ENCODE measurements at regions not wholly inside any gene's neighbourhood (a gene's known extent, or its start where the extent isn't known, plus 50 kb on each side); places are given as distances from the start of the nearest gene placed in this dataset.

DNA sequence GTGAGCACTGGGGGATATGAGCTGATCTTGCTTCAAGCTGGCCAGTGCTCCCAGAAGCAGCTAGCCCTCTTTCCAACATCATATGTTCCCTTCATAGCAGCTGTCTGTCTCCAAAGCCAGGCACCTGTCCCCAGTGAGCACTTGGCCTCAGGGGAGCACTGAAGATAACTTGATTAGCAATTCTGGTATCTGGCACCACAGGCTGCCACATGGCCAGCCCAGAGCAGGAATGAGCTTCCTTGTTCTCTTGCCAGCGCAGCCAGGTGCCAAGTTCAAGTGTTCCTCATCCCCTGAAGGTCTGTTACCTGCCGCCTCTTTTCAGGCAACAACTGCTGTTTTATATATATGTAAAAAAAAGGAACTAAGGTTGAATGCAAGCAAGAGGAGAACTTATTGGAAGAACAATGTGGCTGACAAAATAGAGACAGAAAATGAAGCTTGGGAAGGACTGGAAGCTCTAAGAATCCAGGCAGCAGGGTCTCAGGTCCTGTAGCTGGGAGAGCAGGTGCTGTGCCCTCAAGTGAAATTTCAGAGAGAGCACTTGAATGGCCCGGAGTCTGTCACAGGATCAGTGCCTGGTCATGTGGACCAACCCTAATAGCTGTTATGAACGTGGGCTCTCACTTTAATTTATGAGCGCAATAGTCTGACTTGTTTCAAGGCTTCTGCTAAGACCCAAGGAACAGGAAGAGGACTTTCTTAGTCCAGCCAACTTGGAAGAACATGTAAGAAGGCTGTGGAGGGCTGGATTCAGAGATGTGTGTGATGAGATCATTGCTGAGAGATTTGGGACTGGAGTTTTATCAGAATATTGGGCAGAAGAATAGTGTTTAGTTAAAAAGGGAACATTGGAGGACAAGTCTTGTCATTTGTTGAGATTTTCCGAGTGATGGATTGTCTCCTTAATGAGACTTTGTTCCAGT lies 267.2 kb downstream of the GLRX3 start:
- DNase-seq (ENCODE audit: low read depth): no peak

DNA sequence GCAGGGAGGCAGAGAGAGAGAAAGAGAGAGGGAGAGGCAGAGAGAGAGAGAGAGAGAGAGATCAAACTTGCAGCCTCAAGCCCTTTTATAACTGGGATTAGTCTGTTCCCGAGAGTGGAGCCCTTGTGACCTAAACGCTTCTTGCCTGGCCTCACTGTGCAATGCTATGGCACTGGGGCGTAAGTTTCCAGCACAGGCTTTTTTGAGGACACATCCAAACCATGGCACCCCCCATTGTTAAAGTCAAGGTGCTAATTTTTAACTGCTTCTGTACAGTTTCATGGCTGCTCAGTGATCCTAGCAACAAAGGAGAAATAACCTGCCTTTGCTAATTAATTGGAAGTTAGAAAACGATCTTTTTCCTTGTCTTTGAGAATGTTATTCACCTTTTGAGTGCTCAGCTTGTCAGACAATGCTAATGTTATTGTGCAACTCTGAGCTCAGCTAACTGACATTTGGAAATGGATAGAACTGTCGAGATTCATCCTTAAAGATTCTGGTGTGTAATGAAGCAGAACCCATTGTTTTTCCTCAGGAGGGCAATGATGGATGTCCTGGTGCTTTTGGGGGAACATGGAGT lies 268.4 kb downstream of the GLRX3 start:
- DNase-seq (ENCODE audit: low read depth): no peak

DNA sequence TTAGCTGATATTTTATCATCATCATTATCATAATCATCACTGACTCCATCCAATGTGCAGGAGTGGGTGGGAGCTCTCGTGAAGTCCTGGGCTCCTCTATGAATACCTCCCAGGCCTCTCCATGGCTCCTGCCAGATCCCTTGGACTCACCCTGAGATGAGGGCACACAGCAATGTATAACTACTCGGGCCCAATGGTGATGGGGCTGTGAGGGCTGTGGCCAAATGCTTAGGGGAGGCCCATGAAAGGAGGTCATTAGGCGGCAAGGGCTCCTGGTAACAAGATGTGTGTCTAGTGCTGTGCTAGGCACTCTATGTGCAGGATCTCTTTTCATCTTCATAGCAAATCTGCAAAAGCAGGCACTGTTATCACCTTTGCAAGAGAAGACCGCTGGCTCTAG lies 270.9 kb downstream of the GLRX3 start:
- DNase-seq (ENCODE audit: low read depth): no peak

DNA sequence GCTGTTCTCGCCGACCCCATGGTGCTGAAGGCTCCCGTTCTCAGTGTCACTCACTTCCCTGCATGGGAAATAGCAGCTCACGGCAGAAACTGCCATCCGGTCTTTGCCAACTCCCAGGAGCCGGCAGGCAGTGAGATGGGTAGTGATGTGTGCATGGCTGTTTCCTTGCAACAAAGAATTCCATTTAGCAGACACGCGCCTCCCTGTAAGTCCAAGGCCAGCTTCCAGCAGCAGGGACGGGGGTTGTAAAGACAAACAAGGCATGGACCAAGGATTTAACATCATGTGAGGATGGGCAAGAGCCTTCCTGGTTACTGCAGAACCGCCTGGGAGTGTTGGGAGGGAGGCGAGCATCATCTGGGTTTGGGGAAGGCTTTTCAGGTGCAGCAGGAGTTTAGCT lies 273.1 kb downstream of the GLRX3 start:
- DNase-seq (ENCODE audit: low read depth): no peak

DNA sequence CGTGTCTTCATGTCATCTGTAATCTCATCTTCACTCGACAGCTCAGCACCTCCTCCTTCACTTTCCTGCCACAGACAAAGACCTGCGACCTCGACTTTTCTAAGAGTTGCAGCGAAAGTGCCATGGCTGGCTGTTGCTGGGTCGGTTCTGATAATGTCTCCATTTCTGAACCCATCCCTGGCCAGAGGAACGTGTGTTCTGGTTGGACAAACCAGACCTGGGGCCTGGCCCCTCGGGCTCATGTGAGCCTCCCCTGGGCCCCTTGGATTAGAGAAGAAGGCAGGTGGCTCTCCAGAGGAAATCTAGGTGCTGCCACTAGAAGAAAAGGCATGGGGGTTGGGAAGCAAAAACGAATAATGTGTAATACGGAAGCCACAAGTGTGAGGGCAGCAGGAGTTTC lies 273.7 kb downstream of the GLRX3 start:
- no peak for DNase-seq (ENCODE audit: low read depth)

DNA sequence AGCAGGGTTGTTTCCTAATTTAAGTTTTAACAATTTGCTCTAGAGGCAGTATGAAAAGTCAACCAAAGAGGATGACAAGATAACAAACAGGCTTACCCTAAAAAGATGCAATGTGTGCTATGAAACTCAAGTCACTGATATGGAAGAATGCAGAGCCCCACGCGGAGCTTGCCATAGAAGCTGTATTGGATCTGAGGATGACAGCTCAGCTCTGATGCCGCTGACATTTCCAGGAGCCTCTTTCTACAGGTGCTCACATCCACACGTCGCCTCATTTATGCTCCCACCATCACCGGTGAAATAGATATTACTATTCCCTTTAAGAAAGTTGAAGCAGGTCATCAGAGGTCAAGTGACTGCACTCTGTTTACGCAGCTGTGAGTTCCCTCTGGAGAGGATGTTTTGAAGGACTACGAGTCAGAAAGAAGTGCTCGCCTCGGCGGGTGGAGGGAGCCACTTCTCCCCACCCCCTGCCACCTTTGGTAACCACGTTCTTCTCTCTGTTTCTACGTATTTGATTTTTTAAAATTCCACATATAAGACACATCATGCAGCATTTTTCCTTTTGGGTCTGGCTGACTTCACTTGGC lies 275.4 kb downstream of the GLRX3 start:
- DNase-seq (ENCODE audit: low read depth): no peak

DNA sequence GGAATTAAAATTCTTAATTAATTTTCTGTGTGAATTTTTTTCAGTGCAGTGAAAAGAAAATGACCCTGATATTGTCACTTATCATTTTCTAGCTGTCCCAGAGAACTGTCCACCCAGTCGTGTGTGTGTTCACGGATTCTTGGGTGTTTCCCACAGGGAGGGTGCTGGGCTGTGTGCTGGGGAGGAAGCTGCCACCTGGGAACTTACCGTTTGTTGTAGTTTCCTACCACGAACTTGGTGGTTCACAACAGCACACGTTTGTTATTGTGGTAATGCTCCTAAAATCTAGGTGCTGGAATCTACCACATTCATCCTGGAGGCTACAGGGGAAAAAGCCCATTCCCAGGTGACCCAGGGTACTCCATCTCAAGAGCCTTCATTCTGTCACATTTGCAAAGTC lies 276.1 kb downstream of the GLRX3 start:
- no peak for DNase-seq (ENCODE audit: low read depth)

DNA sequence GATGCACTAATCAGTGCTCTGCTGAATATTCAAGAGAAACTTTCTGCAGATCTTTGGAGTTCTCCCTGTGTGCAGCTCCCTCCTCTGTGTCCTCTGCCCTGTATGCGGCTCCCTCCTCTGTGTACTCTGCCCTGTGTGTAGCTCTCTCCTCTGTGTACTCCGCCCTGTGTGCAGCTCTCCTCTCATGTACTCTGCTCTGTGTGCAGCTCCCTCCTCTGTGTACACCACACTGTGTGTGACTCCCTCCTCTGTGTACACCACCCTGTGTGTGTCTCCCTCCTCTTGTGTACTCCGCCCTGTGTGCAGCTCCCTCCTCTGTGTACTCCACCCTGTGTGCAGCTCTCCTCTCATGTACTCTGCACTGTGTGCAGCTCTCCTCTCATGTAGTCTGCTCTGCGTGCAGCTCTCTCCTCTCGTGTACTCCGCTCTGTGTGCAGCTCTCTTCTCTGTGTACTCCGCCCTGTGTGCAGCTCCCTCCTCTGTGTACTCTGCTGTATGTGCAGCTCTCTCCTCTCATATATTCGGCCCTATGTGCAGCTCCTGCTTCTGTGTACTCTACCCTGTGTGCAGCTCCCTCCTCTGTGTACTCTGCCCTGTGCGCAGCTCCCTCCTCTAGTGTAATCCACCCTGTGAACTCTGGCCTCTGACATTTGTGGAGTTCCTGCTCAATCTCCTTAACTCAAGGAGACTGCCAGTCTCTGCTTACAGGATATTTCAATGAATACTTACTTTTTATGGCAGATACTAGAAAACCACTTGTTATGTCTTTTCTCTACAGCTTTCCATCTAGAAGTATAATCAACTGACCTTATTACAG lies 280.4 kb downstream of the GLRX3 start:
- DNase-seq (ENCODE audit: low read depth): no peak

DNA sequence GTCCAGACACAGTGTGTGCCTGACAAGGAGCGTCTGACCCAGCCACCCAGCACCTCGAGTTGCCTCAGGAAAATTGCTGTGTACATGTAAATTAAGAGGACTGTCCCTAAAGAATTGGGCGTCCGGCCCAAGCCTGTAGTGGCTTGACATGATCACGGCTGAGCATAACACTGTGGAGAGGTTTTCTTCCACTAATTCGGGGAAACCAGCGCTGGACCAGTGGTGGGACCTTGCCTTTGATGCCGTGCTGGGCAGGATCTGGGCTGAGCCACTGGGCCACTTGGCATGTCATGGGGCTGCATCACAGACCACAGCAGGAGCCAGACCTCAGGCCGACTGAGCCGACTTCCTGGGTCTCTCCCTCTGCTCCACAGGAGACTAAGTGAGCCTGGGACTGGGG lies 282.5 kb downstream of the GLRX3 start:
- no peak for DNase-seq (ENCODE audit: low read depth)

DNA sequence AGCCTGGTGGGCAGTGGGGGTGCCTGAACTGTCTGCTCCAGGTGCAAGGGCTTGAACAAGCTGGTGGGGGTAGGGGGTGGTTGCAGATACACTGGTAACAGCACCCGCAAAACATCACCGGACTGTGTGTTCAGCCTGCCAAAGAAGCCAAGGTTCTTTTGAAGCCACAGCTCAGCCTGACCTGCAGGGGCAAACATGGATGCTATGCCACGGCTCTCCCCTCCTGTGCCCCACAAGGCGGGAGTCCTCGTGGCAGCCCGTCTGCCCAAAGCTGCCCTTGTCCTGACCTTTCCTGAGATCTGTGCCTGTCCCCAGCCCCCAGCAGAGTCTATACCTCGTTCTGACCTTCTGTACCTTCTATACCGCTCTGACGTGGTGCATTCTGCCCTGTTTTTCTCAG lies 285.7 kb downstream of the GLRX3 start:
- no peak for DNase-seq (ENCODE audit: low read depth)

DNA sequence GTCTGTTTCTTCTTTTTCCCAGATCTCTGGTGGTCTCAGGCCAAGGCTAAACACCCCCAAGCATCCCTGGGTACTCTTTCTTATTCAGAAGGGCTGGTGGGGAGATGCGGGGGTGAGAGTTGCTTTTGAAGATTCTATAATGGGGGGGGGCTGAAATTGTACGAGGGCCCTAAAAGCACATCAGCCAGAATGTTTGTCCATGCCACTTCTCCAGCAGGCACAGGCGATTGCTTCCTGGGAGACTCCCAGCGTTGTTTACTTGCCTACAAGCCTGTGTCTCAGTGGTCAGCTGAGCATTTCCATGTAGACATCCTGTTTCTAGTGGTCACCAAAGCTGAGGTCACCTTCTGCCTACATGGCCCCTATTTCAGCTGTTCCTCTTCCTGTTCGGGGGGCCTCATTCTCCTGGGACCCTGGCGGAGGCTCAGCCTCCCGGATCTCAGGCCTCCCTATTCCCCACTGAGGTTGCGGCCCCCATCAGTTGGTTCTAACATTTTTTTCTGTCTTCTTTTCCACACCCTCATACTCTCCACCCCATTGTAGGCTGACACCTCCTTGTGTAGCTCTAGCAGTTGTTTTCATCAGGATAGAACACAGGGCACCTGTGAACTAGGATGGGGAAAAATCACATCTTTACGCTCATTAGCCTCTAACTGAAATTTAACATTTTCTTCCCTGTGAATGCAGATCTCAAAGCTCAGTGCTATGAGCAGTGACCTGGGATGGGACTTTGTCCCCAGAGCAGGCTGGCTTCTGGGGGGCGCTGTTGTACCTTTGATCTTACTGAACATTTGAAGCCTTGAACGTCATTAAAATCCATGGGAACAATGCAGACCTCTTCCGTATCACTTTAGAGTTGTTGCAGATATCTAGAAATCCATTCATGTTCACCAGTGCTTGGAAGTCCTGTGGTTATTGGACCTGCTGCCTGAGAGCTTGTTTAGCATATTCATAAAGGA lies 286.5 kb downstream of the GLRX3 start:
- DNase-seq (ENCODE audit: low read depth): no peak

DNA sequence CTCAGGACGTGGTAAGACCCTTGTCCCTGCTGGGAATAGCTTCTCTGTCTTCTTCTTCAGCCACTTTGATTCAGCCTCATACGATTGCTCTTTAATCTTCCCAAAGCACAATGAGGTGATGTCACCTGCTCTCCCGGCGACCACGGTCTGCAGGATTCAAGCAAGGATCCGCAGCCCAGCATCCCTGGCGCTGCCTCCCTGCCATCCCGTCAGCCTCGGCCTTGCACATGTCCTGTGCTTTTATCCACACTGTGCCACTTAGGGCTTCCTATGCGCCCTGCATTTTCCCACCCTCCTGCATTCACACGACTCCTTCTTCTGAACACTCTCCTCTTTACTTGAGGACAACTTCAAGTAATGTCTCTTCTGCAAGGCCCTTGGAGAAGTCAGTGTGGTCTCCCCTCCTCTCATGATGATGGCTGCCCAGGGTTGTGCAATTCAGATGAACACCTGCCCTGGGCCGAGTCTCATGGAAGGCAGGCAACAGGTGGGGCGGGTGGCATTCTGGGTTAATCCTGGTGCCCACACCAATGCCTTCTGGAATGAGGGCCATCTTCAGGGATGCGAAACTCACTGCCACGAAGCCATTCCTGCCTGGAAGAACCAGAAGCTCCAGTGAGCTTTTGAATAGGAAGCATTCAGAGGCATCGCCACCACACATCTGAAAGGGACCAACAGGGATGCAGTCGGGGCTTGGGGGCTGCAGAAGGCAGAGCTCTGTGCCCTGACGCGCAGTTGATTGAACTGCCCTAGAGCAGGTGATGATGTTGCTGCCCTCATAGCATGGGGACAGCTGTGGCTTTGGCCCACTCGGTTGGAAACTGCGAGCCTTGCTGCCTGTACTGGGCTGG lies 287.5 kb downstream of the GLRX3 start:
- DNase-seq (ENCODE audit: low read depth): no peak

DNA sequence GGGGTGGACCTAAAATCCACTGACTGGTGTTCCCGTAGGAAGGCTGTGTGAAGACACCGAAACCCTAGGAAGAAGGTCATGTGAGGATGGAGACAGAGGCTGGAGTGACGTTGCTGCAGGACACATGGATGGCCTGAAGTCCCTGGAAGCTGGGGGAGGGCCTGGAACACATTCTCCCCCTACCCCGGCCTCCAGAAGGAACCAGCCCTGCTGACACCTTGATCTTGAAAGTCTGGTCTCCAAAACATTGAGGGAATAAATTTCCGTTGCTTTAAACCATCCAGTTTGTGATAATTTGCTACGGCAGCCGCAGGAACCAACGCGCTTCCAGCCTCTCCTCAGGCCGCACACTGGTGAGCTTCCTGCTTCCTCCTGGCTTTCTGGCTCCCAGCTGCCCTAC lies 288.2 kb downstream of the GLRX3 start:
- no peak for DNase-seq (ENCODE audit: low read depth)

DNA sequence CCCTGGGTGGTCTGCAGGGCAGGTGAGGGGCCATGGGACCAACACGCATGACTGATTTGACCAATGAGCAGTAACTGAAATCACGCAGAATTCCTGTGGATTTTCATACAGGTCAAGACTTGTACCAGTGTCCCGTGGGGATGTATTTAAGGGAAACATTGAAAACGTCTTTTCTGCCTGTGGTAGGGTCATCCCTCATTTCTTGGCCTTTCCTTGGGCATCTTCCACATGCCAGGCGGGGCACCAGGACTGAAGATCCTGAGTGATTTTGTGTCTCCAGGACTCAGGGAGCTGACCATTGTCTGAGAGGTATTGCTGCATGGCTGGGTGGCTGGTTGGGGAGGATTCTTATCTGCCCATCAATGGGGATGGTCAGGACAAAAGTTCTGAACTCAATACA lies 289.0 kb downstream of the GLRX3 start:
- DNase-seq (ENCODE audit: low read depth): no peak

DNA sequence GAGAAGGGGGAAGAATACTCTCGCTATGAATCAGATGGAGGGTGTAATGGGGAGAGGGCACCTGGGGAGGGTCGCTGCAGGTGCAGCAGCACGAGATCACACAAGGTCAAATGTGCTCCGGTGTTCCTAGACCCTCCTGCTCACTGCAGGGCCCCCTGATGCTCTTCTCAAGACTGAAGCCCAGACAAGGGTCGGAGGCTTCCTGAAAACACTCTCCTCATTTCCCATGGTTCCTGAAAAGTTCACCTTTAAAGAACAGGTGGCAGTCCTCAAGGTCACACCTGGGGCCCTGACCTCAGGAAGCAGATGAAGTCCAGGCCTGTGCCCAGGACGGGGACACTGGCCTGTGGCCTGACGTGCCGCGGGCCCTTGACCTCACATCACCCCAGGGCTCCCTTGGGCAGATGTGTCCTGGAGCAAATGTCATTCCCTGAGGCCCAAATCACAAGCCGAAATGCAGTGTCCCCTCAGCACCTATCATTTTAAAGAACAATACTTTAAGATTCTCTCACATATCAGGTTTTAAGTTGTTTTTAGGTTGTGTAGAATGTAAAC lies 289.8 kb downstream of the GLRX3 start:
- DNase-seq (ENCODE audit: low read depth): no peak

DNA sequence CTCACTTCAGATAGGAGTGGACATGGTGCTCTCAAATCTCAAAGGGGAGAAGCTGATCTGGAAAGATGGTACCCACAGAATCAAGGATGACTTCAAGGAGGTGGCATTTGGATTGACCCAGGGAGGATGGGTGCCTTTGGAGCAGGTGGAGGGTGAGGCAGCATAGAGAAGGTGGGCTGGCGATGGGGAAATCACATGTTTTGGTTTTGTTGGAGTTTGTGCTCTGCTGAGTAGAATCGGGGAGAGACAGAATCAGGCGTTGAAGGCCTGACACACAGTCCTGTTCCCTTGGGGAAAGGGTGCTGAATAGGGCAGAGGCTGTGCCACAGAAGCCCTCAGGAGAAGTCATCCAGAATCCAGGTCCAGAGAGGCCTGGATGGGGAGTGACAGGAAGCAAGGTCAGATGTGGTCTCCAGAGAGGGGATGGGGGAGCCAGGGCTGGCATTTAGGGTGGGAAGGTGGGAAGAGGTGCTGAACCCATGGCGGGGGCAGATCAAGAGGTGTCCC lies 291.1 kb downstream of the GLRX3 start:
- no peak for DNase-seq (ENCODE audit: low read depth)

DNA sequence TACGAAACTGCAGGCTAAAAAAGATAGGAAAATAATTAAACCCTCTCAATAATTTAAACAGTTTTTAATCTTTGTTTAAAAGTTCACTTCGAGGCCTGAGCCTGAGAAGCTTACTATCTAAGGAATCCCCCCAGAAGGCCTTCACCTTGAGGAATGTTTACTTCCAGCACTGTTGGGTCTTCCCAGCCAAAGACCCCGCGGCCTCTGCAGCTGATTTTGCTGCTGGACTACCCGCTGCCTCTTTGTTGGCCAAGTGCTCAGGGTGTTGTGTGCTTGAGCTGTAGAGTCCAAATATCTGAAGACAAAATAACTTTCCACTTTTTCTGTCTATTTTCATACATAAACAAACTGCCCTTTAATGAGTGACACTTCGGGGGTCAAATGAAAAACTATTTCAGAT lies 292.7 kb downstream of the GLRX3 start:
- no peak for DNase-seq (ENCODE audit: low read depth)

DNA sequence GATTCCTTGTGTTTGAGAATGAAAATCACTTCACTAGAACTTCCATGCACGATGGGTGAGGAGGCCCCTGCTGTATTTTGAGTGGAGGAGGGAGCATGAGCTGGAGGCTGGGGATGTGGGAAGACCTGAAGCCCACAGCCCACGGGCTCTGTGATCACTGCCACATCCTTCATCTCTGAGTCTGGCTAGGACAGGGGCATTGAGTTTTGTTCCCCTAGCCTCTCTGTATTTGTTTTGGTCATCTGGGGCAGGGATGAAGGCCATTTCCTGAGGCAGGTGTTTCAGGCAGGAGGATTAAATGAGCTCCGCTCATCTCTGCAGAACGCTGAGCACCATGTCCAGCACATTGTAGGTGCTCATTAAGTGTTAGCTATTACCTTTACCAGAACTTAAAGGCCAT lies 293.6 kb downstream of the GLRX3 start:
- DNase-seq (ENCODE audit: low read depth): no peak

DNA sequence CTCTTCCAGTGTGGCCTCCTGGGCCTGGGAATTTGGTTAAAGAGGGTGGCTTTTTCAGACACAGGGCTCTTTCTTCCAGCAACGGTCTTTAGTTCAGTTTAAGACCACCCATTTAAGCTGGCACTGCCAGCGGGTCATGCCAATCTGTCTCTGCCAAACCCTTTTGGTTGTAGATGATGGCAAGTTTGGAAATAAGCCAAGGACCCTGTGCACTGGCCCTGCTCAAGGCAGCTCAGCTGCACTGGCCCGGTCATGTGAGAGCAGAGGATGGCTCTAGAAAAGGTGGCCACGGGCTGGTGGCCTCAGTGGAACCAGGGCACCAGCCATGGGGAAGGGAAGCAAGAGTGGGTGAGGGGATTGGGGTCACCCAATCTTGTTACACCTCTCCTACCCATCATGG lies 294.1 kb downstream of the GLRX3 start:
- DNase-seq (ENCODE audit: low read depth): no peak

Data from activated T-cell treated with anti-CD3 and anti-CD28 coated beads for 48 hours (primary cell).